ENCODE measurements at regions not wholly inside any gene's neighbourhood (a gene's known extent, or its start where the extent isn't known, plus 50 kb on each side); places are given as distances from the start of the nearest gene placed in this dataset.
"Not testable (repeated sequence)": the region's sequence is repeated elsewhere in the genome, so short reads cannot be mapped to it uniquely, and the experiment has no call there.

- not testable (repeated sequence) for H3K27ac Mint-ChIP-seq, H3K4me1 Mint-ChIP-seq, H3K4me3 Mint-ChIP-seq, H3K9me3 Mint-ChIP-seq, H3K27me3 Mint-ChIP-seq, H3K36me3 Mint-ChIP-seq, DNase-seq
Measured at GRCh38 chr18:14985291-14986013, 237.5 kb downstream of the ANKRD30B start.

GRCh38 chr18:14987377-14987776 is 239.4 kb downstream of the ANKRD30B start:
- not testable (repeated sequence) for H3K4me1 Mint-ChIP-seq, H3K27me3 Mint-ChIP-seq, H3K4me3 Mint-ChIP-seq, H3K9me3 Mint-ChIP-seq, H3K36me3 Mint-ChIP-seq, DNase-seq, H3K27ac Mint-ChIP-seq

- not testable (repeated sequence) for H3K4me1 Mint-ChIP-seq, H3K9me3 Mint-ChIP-seq, H3K27ac Mint-ChIP-seq, H3K4me3 Mint-ChIP-seq, H3K36me3 Mint-ChIP-seq, DNase-seq, H3K27me3 Mint-ChIP-seq
Measured at GRCh38 chr18:14987960-14988710, 240.2 kb downstream of the ANKRD30B start.

GRCh38 chr18:14989569-14989968 is 241.6 kb downstream of the ANKRD30B start:
- H3K36me3 Mint-ChIP-seq, H3K27ac Mint-ChIP-seq, DNase-seq, H3K27me3 Mint-ChIP-seq, H3K4me1 Mint-ChIP-seq, H3K9me3 Mint-ChIP-seq, H3K4me3 Mint-ChIP-seq: not testable (repeated sequence)

GRCh38 chr18:14991934-14992445 is 244.0 kb downstream of the ANKRD30B start:
- not testable (repeated sequence) for H3K9me3 Mint-ChIP-seq, DNase-seq, H3K27ac Mint-ChIP-seq, H3K4me3 Mint-ChIP-seq, H3K36me3 Mint-ChIP-seq, H3K4me1 Mint-ChIP-seq, H3K27me3 Mint-ChIP-seq

- H3K9me3 Mint-ChIP-seq, H3K4me1 Mint-ChIP-seq, H3K27ac Mint-ChIP-seq: not testable (repeated sequence)
Measured at GRCh38 chr18:14992758-14993157, 244.8 kb downstream of the ANKRD30B start.

GRCh38 chr18:14995023-14995422 is 247.1 kb downstream of the ANKRD30B start:
- H3K4me3 Mint-ChIP-seq, H3K27ac Mint-ChIP-seq, DNase-seq, H3K36me3 Mint-ChIP-seq, H3K4me1 Mint-ChIP-seq, H3K27me3 Mint-ChIP-seq, H3K9me3 Mint-ChIP-seq: not testable (repeated sequence)

More at GRCh38 chr18:14992758-14993157, 244.8 kb downstream of the ANKRD30B start:
- H3K27me3 Mint-ChIP-seq, H3K36me3 Mint-ChIP-seq, DNase-seq, H3K4me3 Mint-ChIP-seq: not testable (repeated sequence)

GRCh38 chr18:14997357-14997756 is 249.4 kb downstream of the ANKRD30B start:
- no peaks in the 10 kb centered on the region for H3K36me3 Mint-ChIP-seq
- DNase-seq = no peak
- H3K9me3 Mint-ChIP-seq = no peaks in the 10 kb centered on the region
- H3K27ac Mint-ChIP-seq = no peak overlapping the region
- H3K4me1 Mint-ChIP-seq = no peaks in the 10 kb centered on the region
- no peaks in the 10 kb centered on the region for H3K27me3 Mint-ChIP-seq
- H3K4me3 Mint-ChIP-seq = no peak overlapping the region

- H3K27ac Mint-ChIP-seq, H3K4me1 Mint-ChIP-seq, DNase-seq: not testable (repeated sequence)
Measured at GRCh38 chr18:14997899-14998298, 249.9 kb downstream of the ANKRD30B start.

GRCh38 chr18:14998360-14999042 is 250.5 kb downstream of the ANKRD30B start:
- not testable (repeated sequence) for H3K36me3 Mint-ChIP-seq, H3K9me3 Mint-ChIP-seq, H3K27me3 Mint-ChIP-seq, H3K4me3 Mint-ChIP-seq, H3K4me1 Mint-ChIP-seq, H3K27ac Mint-ChIP-seq, DNase-seq

More at GRCh38 chr18:14997899-14998298, 249.9 kb downstream of the ANKRD30B start:
- not testable (repeated sequence) for H3K27me3 Mint-ChIP-seq, H3K4me3 Mint-ChIP-seq, H3K9me3 Mint-ChIP-seq, H3K36me3 Mint-ChIP-seq

GRCh38 chr18:14999085-14999975 is 251.4 kb downstream of the ANKRD30B start:
- no peaks in the 10 kb centered on the region for H3K36me3 Mint-ChIP-seq
- H3K4me1 Mint-ChIP-seq = no peaks in the 10 kb centered on the region
- no peak overlapping the region for H3K4me3 Mint-ChIP-seq
- no peak overlapping the region for H3K27ac Mint-ChIP-seq
- no peaks in the 10 kb centered on the region for H3K27me3 Mint-ChIP-seq
- H3K9me3 Mint-ChIP-seq = no peaks in the 10 kb centered on the region
- DNase-seq = no peak

GRCh38 chr18:15000119-15001037 is 252.4 kb downstream of the ANKRD30B start:
- not testable (repeated sequence) for H3K4me1 Mint-ChIP-seq, H3K9me3 Mint-ChIP-seq, DNase-seq, H3K27me3 Mint-ChIP-seq, H3K36me3 Mint-ChIP-seq, H3K27ac Mint-ChIP-seq, H3K4me3 Mint-ChIP-seq

- H3K27me3 Mint-ChIP-seq, DNase-seq, H3K4me1 Mint-ChIP-seq, H3K27ac Mint-ChIP-seq, H3K9me3 Mint-ChIP-seq, H3K36me3 Mint-ChIP-seq, H3K4me3 Mint-ChIP-seq: not testable (repeated sequence)
Measured at GRCh38 chr18:15001038-15001794, 253.2 kb downstream of the ANKRD30B start.

Data from activated naive CD8-positive, alpha-beta T cell treated with anti-CD3 and anti-CD28 coated beads for 36 hours (primary cell).